Endothelial cell of umbilical vein (primary cell): ENCODE measurements at regions not wholly inside any gene's neighbourhood (a gene's known extent, or its start where the extent isn't known, plus 50 kb on each side); places are given as distances from the start of the nearest gene placed in this dataset.

Experiments used
- EZH2 ChIP-seq: IDR thresholded peaks from 2 replicates; pipeline ENCODE4 v1.6.1; 2012; ENCODE audit warnings: borderline replicate concordance, low read depth, mild to moderate bottlenecking, moderate library complexity, low read length, inconsistent platforms; ENCODE audit not compliant: severe bottlenecking
- FOS ChIP-seq: IDR thresholded peaks from 2 replicates; pipeline ENCODE4 v1.6.1; 2011; ENCODE audit warnings: mild to moderate bottlenecking, low read length, moderate library complexity, borderline replicate concordance; ENCODE audit not compliant: insufficient read depth

DNA sequence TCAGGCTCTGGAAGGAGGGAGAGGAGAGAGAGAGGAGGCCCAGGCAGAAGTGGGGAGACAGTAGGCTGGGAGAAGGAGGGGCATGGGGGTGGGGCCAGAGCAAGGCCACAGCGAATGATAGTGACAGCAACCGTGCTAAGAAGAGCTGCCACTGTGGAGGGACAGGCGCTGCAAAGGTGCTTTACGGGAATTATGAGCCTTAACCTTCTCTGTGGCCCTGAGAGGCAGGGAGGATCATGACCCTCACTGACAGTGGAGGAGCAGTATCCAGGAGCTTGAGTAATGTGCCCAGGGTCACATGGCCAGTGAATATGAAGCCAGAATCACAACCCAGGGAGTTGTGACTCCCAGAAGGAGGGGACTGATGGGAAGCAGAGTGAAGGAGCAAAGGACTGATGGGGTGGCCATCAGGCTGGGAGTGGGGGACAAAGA is 53.4 kb upstream of the RPL11 start:
- TF ChIP-seq FOS: no peak
- no peak for TF ChIP-seq EZH2
